ENCODE measurements at regions not wholly inside any gene's neighbourhood (a gene's known extent, or its start where the extent isn't known, plus 50 kb on each side); places are given as distances from the start of the nearest gene placed in this dataset.

DNA sequence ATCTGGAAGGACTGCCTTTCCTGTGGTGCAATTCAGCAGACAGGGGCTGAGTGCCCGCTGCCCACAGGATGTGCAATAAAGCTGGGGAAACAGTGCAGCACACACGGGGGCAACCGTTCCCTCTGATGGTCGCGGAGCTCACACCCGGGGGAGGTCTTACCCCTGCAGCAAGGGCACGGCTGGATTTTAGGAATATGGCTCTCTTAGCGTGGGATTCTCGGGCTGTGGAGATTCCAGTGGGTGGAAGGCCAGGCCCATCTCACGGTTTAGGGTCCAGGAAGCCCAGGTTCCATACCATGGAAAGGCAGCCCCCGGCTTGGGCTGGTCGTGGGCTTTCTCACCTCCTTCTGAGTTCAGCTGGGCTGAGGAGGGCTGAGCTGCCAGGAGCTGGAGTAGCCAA is 244.1 kb downstream of the MED10 start:
- Histone ChIP-seq H3K4me1 (no peaks in the 10 kb centered on the region), H3K36me3 (no peaks in the 10 kb centered on the region), H3K27ac (no peak overlapping the region), H3K27me3 (no peaks in the 10 kb centered on the region), H3K4me3 (no peak overlapping the region), H3K9me3 (no peaks in the 10 kb centered on the region)
- no peak for ATAC-seq
- no peak for TF ChIP-seq POLR2AphosphoS5 (IDR thresholded peaks at IDR 0.05)
- no peak for TF ChIP-seq EP300 (IDR thresholded peaks at IDR 0.05)
- no peak for TF ChIP-seq POLR2A (IDR thresholded peaks at IDR 0.05)
- no peak for TF ChIP-seq CTCF (IDR thresholded peaks at IDR 0.05)
- WGBS, 2 donors (ENCODE audit: low coverage in 1 of 2): 54 to 87% methylated on average over 2 to 3 of the region's 12 CpGs

GRCh38 chr5:6125781-6126180 is 252.6 kb downstream of the MED10 start:
- ATAC-seq: no peak
- Histone ChIP-seq H3K4me3 (no peak overlapping the region), H3K4me1 (no peaks in the 10 kb centered on the region), H3K9me3 (peaks cover 0 to 21% (median 0%) of the 10 kb centered on the region in 3 donors), H3K27ac (no peak overlapping the region), H3K27me3 (peaks cover 5% of the 10 kb centered on the region), H3K36me3 (no peaks in the 10 kb centered on the region)
- WGBS, 2 donors (ENCODE audit: low coverage in 1 of 2): 60 to 82% methylated on average over 1 to 2 of the region's 2 CpGs
- TF ChIP-seq CTCF (IDR thresholded peaks at IDR 0.05): no peak
- no peak for TF ChIP-seq POLR2AphosphoS5 (IDR thresholded peaks at IDR 0.05)
- TF ChIP-seq EP300 (IDR thresholded peaks at IDR 0.05): no peak
- no peak for TF ChIP-seq POLR2A (IDR thresholded peaks at IDR 0.05)

GRCh38 chr5:6118691-6119090 is 259.7 kb downstream of the MED10 start:
- Histone ChIP-seq H3K9me3 (peaks cover 0 to 1% (median 0%) of the 10 kb centered on the region in 3 donors), H3K27me3 (peaks cover 5% of the 10 kb centered on the region), H3K36me3 (no peaks in the 10 kb centered on the region), H3K27ac (no peak overlapping the region), H3K4me1 (no peaks in the 10 kb centered on the region), H3K4me3 (no peak overlapping the region)
- no peak for ATAC-seq
- WGBS, 2 donors (ENCODE audit: low coverage in 1 of 2): 70 to 79% methylated on average over 3 to 4 of the region's 4 CpGs
- no peak for TF ChIP-seq POLR2A (IDR thresholded peaks at IDR 0.05)
- no peak for TF ChIP-seq POLR2AphosphoS5 (IDR thresholded peaks at IDR 0.05)
- TF ChIP-seq EP300 (IDR thresholded peaks at IDR 0.05): no peak
- TF ChIP-seq CTCF (IDR thresholded peaks at IDR 0.05): no peak

- Histone ChIP-seq H3K4me3 (no peak overlapping the region), H3K36me3 (no peaks in the 10 kb centered on the region), H3K9me3 (no peaks in the 10 kb centered on the region), H3K27me3 (peaks cover 5% of the 10 kb centered on the region), H3K27ac (no peak overlapping the region), H3K4me1 (no peaks in the 10 kb centered on the region)
- no CpG with 5 or more reads among the region's 1 CpG for WGBS, 2 donors (ENCODE audit: low coverage in 1 of 2)
- ATAC-seq: no peak
- TF ChIP-seq POLR2A (IDR thresholded peaks at IDR 0.05) (no peak), POLR2AphosphoS5 (IDR thresholded peaks at IDR 0.05) (no peak), CTCF (IDR thresholded peaks at IDR 0.05) (no peak)
Observed at GRCh38 chr5:6117212-6117611, 261.1 kb downstream of the MED10 start.

- no peaks in the 10 kb centered on the region for H3K4me1 ChIP-seq
- H3K27me3 ChIP-seq: no peaks in the 10 kb centered on the region
- H3K4me3 ChIP-seq: no peak overlapping the region
- TF ChIP-seq POLR2AphosphoS5 (IDR thresholded peaks at IDR 0.05) (no peak), POLR2A (IDR thresholded peaks at IDR 0.05) (no peak), EP300 (IDR thresholded peaks at IDR 0.05) (no peak), CTCF (IDR thresholded peaks at IDR 0.05) (no peak)
- WGBS, 2 donors (ENCODE audit: low coverage in 1 of 2): 83 to 94% methylated on average over 4 of the region's 4 CpGs
- ATAC-seq: no peak
- no peaks in the 10 kb centered on the region for H3K36me3 ChIP-seq
- no peak overlapping the region for H3K27ac ChIP-seq
- H3K9me3 ChIP-seq: no peaks in the 10 kb centered on the region
Observed at GRCh38 chr5:6115852-6116251, 262.5 kb downstream of the MED10 start.

Data from gastroesophageal sphincter (tissue), 4 donors.